T-cell (primary cell): ENCODE measurements at regions not wholly inside any gene's neighbourhood (a gene's known extent, or its start where the extent isn't known, plus 50 kb on each side); places are given as distances from the start of the nearest gene placed in this dataset.

ENCODE experiments used
- ATAC-seq, 4 experiments: fragments of 200-7000 bp in 3 of 4; fragments of 150-1000 bp in 1 of 4; cut with Tn5 transposase; replicated peaks in 1 of 4; 1 replicate in 3 of 4; 2 replicates in 1 of 4; pipeline ENCODE4 v1.10.0; 2021; ENCODE audit warnings: moderate library complexity in 3 of 4, mild to moderate bottlenecking in 2 of 4, moderate number of reproducible peaks in 1 of 4
- CTCF ChIA-PET, 2 donors: fragments of 300-600 bp; sonication (Branson Sonifier 250); formaldehyde crosslinking; loops; one replicate each; lab custom pipeline; 2022; ENCODE audit warnings: antibody characterized with exemption in 2 of 2; lab: Charles Lee
- POLR2A ChIA-PET, 2 donors: fragments of 300-600 bp; sonication (Branson Sonifier 250); formaldehyde crosslinking; loops; one replicate each; lab custom pipeline; 2022; ENCODE audit warnings: antibody characterized with exemption in 2 of 2; lab: Charles Lee
- DNase-seq, 35 experiments: peaks; one replicate each; pipeline versions ENCODE4 v3.0.0 to v3.0.0-alpha.2; 2013 to 2023
- H3K27ac ChIP-seq: one replicate; pipeline ENCODE4 v1.5.1; 2013; ENCODE audit warnings: low read length
- H3K27me3 ChIP-seq, 2 experiments: replicated peaks in 1 of 2; 1 replicate in 1 of 2; 2 replicates in 1 of 2; pipeline versions ENCODE4 v1.6.1 to v1.7.0; 2013; ENCODE audit warnings: low read length in 1 of 2, mixed read lengths in 1 of 2; ENCODE audit not compliant: control insufficient read depth in 2 of 2, insufficient read depth in 2 of 2; ENCODE audit errors: extremely low read depth in 1 of 2
- H3K36me3 ChIP-seq, 2 donors: 1 replicate in 1 of 2; 2 replicates in 1 of 2; pipeline versions ENCODE4 v1.6.1 to v1.7.0; 2013; ENCODE audit warnings: low read length in 1 of 2; ENCODE audit not compliant: control insufficient read depth in 2 of 2, insufficient read depth in 1 of 2; ENCODE audit errors: extremely low read depth in 1 of 2
- H3K4me1 ChIP-seq, 2 experiments: 1 replicate in 1 of 2; 2 replicates in 1 of 2; pipeline versions ENCODE4 v1.6.1 to v1.7.0; 2013; ENCODE audit warnings: low read length in 2 of 2, mixed read lengths in 1 of 2; ENCODE audit not compliant: insufficient read depth in 2 of 2, control insufficient read depth in 1 of 2; ENCODE audit errors: extremely low read depth in 1 of 2
- H3K4me3 ChIP-seq, 2 donors: 1 replicate in 1 of 2; 2 replicates in 1 of 2; pipeline versions ENCODE4 v1.5.1 to v1.7.0; 2013; ENCODE audit warnings: mild to moderate bottlenecking in 2 of 2, low read length in 1 of 2, moderate library complexity in 1 of 2; ENCODE audit not compliant: control insufficient read depth in 1 of 2; ENCODE audit errors: extremely low read depth in 1 of 2
- H3K9me3 ChIP-seq: 2 replicates; pipeline ENCODE4 v1.7.0; 2013
- H3K27ac Mint-ChIP-seq, 2 donors: one replicate each; pipeline ENCODE4 v1.8.0; 2020 to 2021; ENCODE audit warnings: mild to moderate bottlenecking in 2 of 2, mixed read lengths in 2 of 2
- H3K27me3 Mint-ChIP-seq, 2 donors: one replicate each; pipeline ENCODE4 v1.8.0; 2021 to 2022; ENCODE audit warnings: mixed read lengths in 2 of 2
- H3K36me3 Mint-ChIP-seq: one replicate; pipeline ENCODE4 v1.8.0; 2021; ENCODE audit warnings: mixed read lengths
- H3K4me1 Mint-ChIP-seq, 3 donors: one replicate each; pipeline ENCODE4 v1.8.0; 2020 to 2022; ENCODE audit warnings: mixed read lengths in 3 of 3, mild to moderate bottlenecking in 1 of 3
- H3K4me3 Mint-ChIP-seq, 3 donors: one replicate each; pipeline ENCODE4 v1.8.0; 2020 to 2022; ENCODE audit warnings: mild to moderate bottlenecking in 3 of 3, mixed read lengths in 3 of 3, moderate library complexity in 3 of 3
- H3K9me3 Mint-ChIP-seq, 3 donors: one replicate each; pipeline ENCODE4 v1.8.0; 2020 to 2022; ENCODE audit warnings: mixed read lengths in 3 of 3
- WGBS: methylation state at CpG from one replicate; pipeline ENCODE4 v1.1.5; 2013; ENCODE audit warnings: missing lambda C conversion rate; ENCODE audit not compliant: insufficient coverage; 5-methylcytosine and 5-hydroxymethylcytosine counted together

DNA sequence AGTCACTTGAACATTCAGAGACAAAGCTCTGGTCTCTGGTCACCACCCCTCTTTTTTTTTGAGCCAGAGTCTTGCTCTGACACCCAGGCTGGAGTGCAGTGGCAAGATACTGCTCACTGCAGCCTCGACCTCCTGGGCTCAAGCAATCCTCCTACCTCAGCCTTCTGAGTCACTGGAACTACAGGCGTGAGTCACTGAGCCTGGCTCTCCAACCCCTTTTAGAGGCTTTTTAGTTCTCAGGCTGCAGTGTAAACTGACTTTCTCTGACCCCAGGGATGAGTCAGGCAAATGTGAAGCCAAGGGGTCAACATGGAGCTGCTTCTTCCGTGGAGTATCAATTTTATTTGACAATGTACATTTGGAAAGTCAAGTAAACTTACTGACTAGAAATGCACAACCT, 229.2 kb downstream of the PTTG2 start:
- 50% methylated on average over 2 of the region's 3 CpGs for WGBS
- ChIA-PET CTCF (interaction anchor here in 1 of 2 donors (0.6 kb wide), 1 partner anchor 127 kb away, joined by 3 read pairs; no protein-coding TSS in a partner anchor), POLR2A (no interaction called here)

DNA sequence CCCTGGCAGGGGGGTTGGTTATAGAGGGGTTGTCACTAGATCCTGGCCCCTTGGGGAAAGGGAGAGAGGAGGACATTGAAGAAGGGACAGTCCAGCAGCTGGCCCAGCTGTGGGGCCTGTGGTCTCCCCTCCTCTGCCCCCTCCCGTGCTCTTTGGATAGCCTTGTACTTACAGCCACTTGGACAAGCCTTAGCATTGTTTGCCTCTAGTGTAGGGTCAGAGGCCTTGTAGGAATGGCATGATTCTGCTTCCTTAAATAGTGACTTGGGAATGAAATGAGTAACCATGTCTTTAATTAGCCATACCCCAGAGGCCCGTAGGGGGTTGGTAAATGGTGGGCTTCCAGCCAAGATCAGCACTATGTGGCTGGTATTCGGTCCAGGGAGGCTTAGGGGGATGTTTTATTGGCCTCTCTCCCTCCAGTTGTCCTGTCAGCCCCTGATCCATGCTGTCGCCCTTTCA, 230.6 kb downstream of the PTTG2 start:
- Mint-ChIP-seq H3K27me3 (peaks cover 5 to 6% of the 10 kb centered on the region in 2 donors), H3K9me3 (peaks cover 0 to 6% (median 3%) of the 10 kb centered on the region in 3 donors), H3K4me1 (no peaks in the 10 kb centered on the region), H3K27ac (no peak overlapping the region), H3K4me3 (no peak overlapping the region), H3K36me3 (no peaks in the 10 kb centered on the region)
- DNase-seq (no peak), ATAC-seq (no peak)
- Histone ChIP-seq H3K27ac (no peak overlapping the region), H3K4me3 (no peak overlapping the region), H3K36me3 (no peaks in the 10 kb centered on the region), H3K9me3 (no peaks in the 10 kb centered on the region), H3K27me3 (peaks cover 0 to under 1% of the 10 kb centered on the region in 2 experiments), H3K4me1 (no peaks in the 10 kb centered on the region)
- WGBS, result 79% methylated on average over 2 of the region's 4 CpGs
- ChIA-PET POLR2A (no interaction called here), CTCF (no interaction called here)

More for the DNA sequence above, 229.2 kb downstream of the PTTG2 start:
- Mint-ChIP-seq H3K4me3 (no peak overlapping the region), H3K9me3 (no peaks in the 10 kb centered on the region), H3K36me3 (no peaks in the 10 kb centered on the region), H3K27ac (no peak overlapping the region), H3K4me1 (no peaks in the 10 kb centered on the region), H3K27me3 (peaks cover 5 to 6% of the 10 kb centered on the region in 2 donors)
- no peaks in the 10 kb centered on the region for H3K36me3 ChIP-seq
- H3K4me3 ChIP-seq, result no peak overlapping the region
- no peak overlapping the region for H3K27ac ChIP-seq
- H3K4me1 ChIP-seq, result no peaks in the 10 kb centered on the region
- no peak for DNase-seq
- no peaks in the 10 kb centered on the region for H3K9me3 ChIP-seq
- no peaks in the 10 kb centered on the region for H3K27me3 ChIP-seq
- ATAC-seq, result no peak

GRCh38 chr4:38192516-38192915, 232.3 kb downstream of the PTTG2 start:
- no peak for DNase-seq
- no peaks in the 10 kb centered on the region for H3K4me1 ChIP-seq
- H3K36me3 ChIP-seq, result no peaks in the 10 kb centered on the region
- peaks cover 5 to 10% of the 10 kb centered on the region in 2 donors for H3K27me3 Mint-ChIP-seq
- no peak for ATAC-seq
- no peak overlapping the region for H3K4me3 ChIP-seq
- no peaks in the 10 kb centered on the region for H3K9me3 ChIP-seq
- peaks cover 0 to 10% (median 3%) of the 10 kb centered on the region in 3 donors for H3K9me3 Mint-ChIP-seq
- H3K4me1 Mint-ChIP-seq, result no peaks in the 10 kb centered on the region
- POLR2A ChIA-PET, result no interaction called here
- no peak overlapping the region for H3K27ac Mint-ChIP-seq
- H3K27ac ChIP-seq, result no peak overlapping the region
- CTCF ChIA-PET, result no interaction called here
- 90% methylated on average over 2 of the region's 3 CpGs for WGBS
- H3K27me3 ChIP-seq, result peaks cover 0 to 3% of the 10 kb centered on the region in 2 experiments
- H3K36me3 Mint-ChIP-seq, result no peaks in the 10 kb centered on the region
- H3K4me3 Mint-ChIP-seq, result no peak overlapping the region

DNA sequence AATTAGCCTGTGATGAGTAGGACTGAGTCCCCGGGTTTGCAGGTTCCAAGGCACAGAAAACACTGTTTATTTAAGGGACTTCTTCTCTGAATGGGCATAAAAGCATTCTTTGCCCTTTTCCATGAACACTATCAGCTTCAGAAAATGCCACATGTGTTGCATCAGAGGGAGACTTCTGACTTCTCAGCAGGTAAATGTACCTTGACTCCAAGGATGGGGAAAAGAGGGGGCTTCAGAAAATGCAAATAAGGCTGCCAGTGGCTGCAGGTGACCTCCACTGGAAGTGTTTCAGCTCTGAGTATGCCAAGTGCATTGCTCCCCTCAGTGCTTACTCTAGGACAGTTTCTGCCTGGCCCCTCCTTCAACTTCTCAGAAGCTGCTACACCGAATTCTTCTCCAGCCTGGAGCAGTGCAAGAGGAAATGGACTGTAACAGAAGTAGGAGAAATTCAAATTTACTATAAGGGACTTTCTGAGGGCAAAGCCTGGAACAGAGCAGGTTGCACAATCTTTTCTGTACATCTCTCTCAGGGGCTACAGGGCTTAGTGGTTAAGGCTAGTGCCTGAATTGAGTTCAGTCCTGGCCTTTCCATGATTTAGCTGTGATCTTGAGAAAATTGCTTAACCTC, 233.2 kb downstream of the PTTG2 start:
- Mint-ChIP-seq H3K27me3 (peaks cover 5 to 10% of the 10 kb centered on the region in 2 donors), H3K9me3 (peaks cover 0 to 10% (median 3%) of the 10 kb centered on the region in 3 donors), H3K36me3 (no peaks in the 10 kb centered on the region), H3K4me1 (no peaks in the 10 kb centered on the region), H3K27ac (no peak overlapping the region), H3K4me3 (no peak overlapping the region)
- ChIA-PET CTCF (no interaction called here), POLR2A (no interaction called here)
- Histone ChIP-seq H3K4me1 (no peaks in the 10 kb centered on the region), H3K4me3 (no peak overlapping the region), H3K36me3 (no peaks in the 10 kb centered on the region), H3K27ac (no peak overlapping the region), H3K9me3 (no peaks in the 10 kb centered on the region), H3K27me3 (peaks cover 0 to 3% of the 10 kb centered on the region in 2 experiments)
- no CpG with 5 or more reads among the region's 2 CpGs for WGBS
- DNase-seq, result no peak
- ATAC-seq, result no peak

- ChIA-PET POLR2A (interaction anchor here in 1 of 2 donors (0.5 kb wide), 1 partner anchor 10 kb away, joined by 4 read pairs; no protein-coding TSS in a partner anchor), CTCF (no interaction called here)
Measured at GRCh38 chr4:38194047-38194602, 233.9 kb downstream of the PTTG2 start.

DNA sequence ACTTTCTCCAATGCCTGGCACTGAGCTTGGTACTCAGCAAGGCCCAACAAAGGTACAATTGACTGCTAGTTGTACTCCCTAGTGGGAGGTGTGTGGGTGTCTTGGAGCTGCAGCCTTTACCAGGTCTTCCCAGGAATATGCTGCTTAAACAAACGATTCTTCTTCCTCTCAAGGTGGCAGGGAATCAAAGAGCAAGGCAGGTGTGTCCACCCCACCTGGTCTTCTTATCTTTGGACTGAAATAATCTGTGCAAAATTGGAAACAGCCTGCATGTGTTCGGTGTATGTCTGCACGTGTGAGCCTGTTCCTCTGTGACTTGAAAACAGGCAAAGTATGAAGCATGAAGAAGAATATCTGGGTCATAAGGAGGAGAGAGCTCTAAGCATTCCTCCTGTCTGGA, 235.3 kb downstream of the PTTG2 start:
- no peak overlapping the region for H3K27ac Mint-ChIP-seq
- peaks cover 0 to 10% (median 3%) of the 10 kb centered on the region in 3 donors for H3K9me3 Mint-ChIP-seq
- Histone ChIP-seq H3K27ac (no peak overlapping the region), H3K9me3 (no peaks in the 10 kb centered on the region), H3K4me3 (no peak overlapping the region), H3K36me3 (no peaks in the 10 kb centered on the region), H3K4me1 (no peaks in the 10 kb centered on the region), H3K27me3 (peaks cover 0 to 3% of the 10 kb centered on the region in 2 experiments)
- no peak for ATAC-seq
- ChIA-PET POLR2A (no interaction called here), CTCF (no interaction called here)
- H3K36me3 Mint-ChIP-seq, result no peaks in the 10 kb centered on the region
- WGBS, result 60% methylated on average over 2 of the region's 3 CpGs
- DNase-seq, result no peak
- H3K27me3 Mint-ChIP-seq, result peaks cover 5 to 10% of the 10 kb centered on the region in 2 donors
- H3K4me1 Mint-ChIP-seq, result no peaks in the 10 kb centered on the region
- H3K4me3 Mint-ChIP-seq, result no peak overlapping the region

More at GRCh38 chr4:38194047-38194602, 233.9 kb downstream of the PTTG2 start:
- no peaks in the 10 kb centered on the region for H3K9me3 ChIP-seq
- no peaks in the 10 kb centered on the region for H3K36me3 ChIP-seq
- no peak overlapping the region for H3K4me3 ChIP-seq
- H3K27me3 ChIP-seq, result peaks cover 0 to 3% of the 10 kb centered on the region in 2 experiments
- WGBS, result 67% methylated on average over 1 of the region's 2 CpGs
- H3K27ac ChIP-seq, result no peak overlapping the region
- Mint-ChIP-seq H3K4me3 (no peak overlapping the region), H3K36me3 (no peaks in the 10 kb centered on the region), H3K9me3 (peaks cover 0 to 10% (median 3%) of the 10 kb centered on the region in 3 donors), H3K4me1 (no peaks in the 10 kb centered on the region), H3K27me3 (peaks cover 5 to 10% of the 10 kb centered on the region in 2 donors), H3K27ac (no peak overlapping the region)
- H3K4me1 ChIP-seq, result no peaks in the 10 kb centered on the region
- ATAC-seq (no peak), DNase-seq (no peak)
